ENCODE measurements at regions not wholly inside any gene's neighbourhood (a gene's known extent, or its start where the extent isn't known, plus 50 kb on each side); places are given as distances from the start of the nearest gene placed in this dataset.

DNA sequence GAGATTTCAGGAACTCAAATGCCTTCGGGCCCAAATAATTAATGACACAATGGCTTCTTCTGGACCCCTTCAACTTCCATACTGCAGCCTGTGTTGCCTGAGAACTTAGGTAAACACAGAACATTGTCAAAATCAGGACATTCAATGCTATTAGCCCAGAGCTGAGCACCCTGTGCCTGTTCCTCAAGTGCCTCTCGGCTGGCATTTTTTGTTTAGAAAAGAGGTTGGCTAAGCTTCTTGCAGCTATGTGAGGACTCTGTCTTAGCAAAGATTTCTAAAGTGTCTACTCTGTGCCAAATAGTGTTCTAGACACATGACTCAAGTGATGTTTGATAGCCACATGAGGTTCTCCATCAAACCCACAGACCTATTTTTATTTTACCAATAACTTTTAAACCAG, 289.3 kb upstream of the ARID1B start:
- TF ChIP-seq, protein P1, sequence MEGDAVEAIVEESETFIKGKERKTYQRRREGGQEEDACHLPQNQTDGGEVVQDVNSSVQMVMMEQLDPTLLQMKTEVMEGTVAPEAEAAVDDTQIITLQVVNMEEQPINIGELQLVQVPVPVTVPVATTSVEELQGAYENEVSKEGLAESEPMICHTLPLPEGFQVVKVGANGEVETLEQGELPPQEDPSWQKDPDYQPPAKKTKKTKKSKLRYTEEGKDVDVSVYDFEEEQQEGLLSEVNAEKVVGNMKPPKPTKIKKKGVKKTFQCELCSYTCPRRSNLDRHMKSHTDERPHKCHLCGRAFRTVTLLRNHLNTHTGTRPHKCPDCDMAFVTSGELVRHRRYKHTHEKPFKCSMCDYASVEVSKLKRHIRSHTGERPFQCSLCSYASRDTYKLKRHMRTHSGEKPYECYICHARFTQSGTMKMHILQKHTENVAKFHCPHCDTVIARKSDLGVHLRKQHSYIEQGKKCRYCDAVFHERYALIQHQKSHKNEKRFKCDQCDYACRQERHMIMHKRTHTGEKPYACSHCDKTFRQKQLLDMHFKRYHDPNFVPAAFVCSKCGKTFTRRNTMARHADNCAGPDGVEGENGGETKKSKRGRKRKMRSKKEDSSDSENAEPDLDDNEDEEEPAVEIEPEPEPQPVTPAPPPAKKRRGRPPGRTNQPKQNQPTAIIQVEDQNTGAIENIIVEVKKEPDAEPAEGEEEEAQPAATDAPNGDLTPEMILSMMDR (IDR thresholded peaks at IDR 0.05) = no peak
- TF ChIP-seq EZH2phosphoT487 (IDR thresholded peaks at IDR 0.05) = no peak

All from neural progenitor cell (in vitro differentiated cells).